Breast epithelium (tissue), 3 donors: ENCODE measurements at regions not wholly inside any gene's neighbourhood (a gene's known extent, or its start where the extent isn't known, plus 50 kb on each side); places are given as distances from the start of the nearest gene placed in this dataset.

ENCODE experiments used
- POLR2AphosphoS5 ChIP-seq, 3 donors: sonication (generic); formaldehyde crosslinking; IDR thresholded peaks; one replicate each; pipeline ENCODE4 v1.6.1; 2017; ENCODE audit warnings: antibody characterized with exemption in 3 of 3
- TF ChIP-seq, protein P1 (sequence below), 3 donors: fragments of 450-650 bp; IDR thresholded peaks; one replicate each; pipeline ENCODE4 v1.5.1; 2016 to 2017; ENCODE audit warnings: antibody characterized with exemption in 3 of 3, mild to moderate bottlenecking in 3 of 3, moderate library complexity in 3 of 3

DNA sequence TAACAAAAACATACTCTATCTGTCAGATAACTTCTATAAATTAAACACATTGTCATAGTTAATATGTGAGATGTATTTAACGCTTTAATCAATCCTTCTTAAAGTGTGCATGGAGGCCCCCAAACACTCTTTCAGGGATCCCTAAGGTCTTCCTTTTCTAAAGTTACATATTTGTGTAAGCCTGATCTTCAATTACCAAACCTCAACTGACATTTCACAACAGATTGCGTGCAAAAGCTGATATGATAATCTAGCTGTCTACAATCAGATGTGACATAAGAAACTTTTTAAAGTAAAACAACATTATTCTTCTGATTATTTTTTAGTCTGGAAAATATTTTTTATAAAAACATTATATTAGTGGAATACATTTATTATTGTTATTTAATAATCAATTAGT, 1850.4 kb downstream of the OLFM4 start:
- TF ChIP-seq, protein P1, sequence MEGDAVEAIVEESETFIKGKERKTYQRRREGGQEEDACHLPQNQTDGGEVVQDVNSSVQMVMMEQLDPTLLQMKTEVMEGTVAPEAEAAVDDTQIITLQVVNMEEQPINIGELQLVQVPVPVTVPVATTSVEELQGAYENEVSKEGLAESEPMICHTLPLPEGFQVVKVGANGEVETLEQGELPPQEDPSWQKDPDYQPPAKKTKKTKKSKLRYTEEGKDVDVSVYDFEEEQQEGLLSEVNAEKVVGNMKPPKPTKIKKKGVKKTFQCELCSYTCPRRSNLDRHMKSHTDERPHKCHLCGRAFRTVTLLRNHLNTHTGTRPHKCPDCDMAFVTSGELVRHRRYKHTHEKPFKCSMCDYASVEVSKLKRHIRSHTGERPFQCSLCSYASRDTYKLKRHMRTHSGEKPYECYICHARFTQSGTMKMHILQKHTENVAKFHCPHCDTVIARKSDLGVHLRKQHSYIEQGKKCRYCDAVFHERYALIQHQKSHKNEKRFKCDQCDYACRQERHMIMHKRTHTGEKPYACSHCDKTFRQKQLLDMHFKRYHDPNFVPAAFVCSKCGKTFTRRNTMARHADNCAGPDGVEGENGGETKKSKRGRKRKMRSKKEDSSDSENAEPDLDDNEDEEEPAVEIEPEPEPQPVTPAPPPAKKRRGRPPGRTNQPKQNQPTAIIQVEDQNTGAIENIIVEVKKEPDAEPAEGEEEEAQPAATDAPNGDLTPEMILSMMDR (IDR thresholded peaks at IDR 0.05) = no peak
- TF ChIP-seq POLR2AphosphoS5 (IDR thresholded peaks at IDR 0.05) = no peak
